Epithelial cell of proximal tubule (primary cell): ENCODE measurements at regions not wholly inside any gene's neighbourhood (a gene's known extent, or its start where the extent isn't known, plus 50 kb on each side); places are given as distances from the start of the nearest gene placed in this dataset.

Source experiments
- DNase-seq: peaks from one replicate; pipeline ENCODE4 v3.0.0-alpha.2; 2011; ENCODE audit warnings: low read depth
- H3K4me3 ChIP-seq: 2 replicates; pipeline ENCODE4 v1.5.1; 2011; ENCODE audit warnings: low read depth, mild to moderate bottlenecking, low read length
- CTCF ChIP-seq: conservative IDR thresholded peaks from 2 replicates; pipeline ENCODE4 v1.5.1; 2012; ENCODE audit warnings: low read depth, mild to moderate bottlenecking, low read length

- no peak for DNase-seq
- TF ChIP-seq CTCF: no peak
These were observed 172.4 kb downstream of the MOXD1 start for GRCh38 chr6:132228894-132229293.

GRCh38 chr6:132227904-132228303, 173.4 kb downstream of the MOXD1 start:
- TF ChIP-seq CTCF: no peak
- no peak overlapping the region for H3K4me3 ChIP-seq
- no peak for DNase-seq

More at GRCh38 chr6:132228894-132229293, 172.4 kb downstream of the MOXD1 start:
- H3K4me3 ChIP-seq: no peak overlapping the region

- DNase-seq: no peak
- no peak for TF ChIP-seq CTCF
- no peak overlapping the region for H3K4me3 ChIP-seq
These were observed 176.3 kb downstream of the MOXD1 start for GRCh38 chr6:132224943-132225342.

GRCh38 chr6:132220800-132221199, 180.5 kb downstream of the MOXD1 start:
- H3K4me3 ChIP-seq: no peak overlapping the region
- TF ChIP-seq CTCF: no peak
- DNase-seq: no peak

GRCh38 chr6:132219901-132220300, 181.4 kb downstream of the MOXD1 start:
- no peak for TF ChIP-seq CTCF
- no peak for DNase-seq
- no peak overlapping the region for H3K4me3 ChIP-seq

GRCh38 chr6:132218059-132218696, 183.1 kb downstream of the MOXD1 start:
- peak; percentile 66 for TF ChIP-seq CTCF
- H3K4me3 ChIP-seq: no peak overlapping the region
- no peak for DNase-seq

GRCh38 chr6:132215805-132216204, 185.5 kb downstream of the MOXD1 start:
- no peak for DNase-seq
- H3K4me3 ChIP-seq: no peak overlapping the region
- TF ChIP-seq CTCF: no peak
